Fibroblast of lung (primary cell): ENCODE measurements at regions not wholly inside any gene's neighbourhood (a gene's known extent, or its start where the extent isn't known, plus 50 kb on each side); places are given as distances from the start of the nearest gene placed in this dataset.

Experiments used
- DNase-seq, 2 donors: peaks; one replicate each; pipeline versions ENCODE4 v3.0.0 to v3.0.0-alpha.2; 2010; ENCODE audit warnings: low read depth in 2 of 2
- H2AFZ ChIP-seq: 2 replicates; pipeline ENCODE4 v1.5.1; 2012; ENCODE audit warnings: low read length, control low read depth, inconsistent platforms
- H3K27ac ChIP-seq: 2 replicates; pipeline ENCODE4 v1.5.1; 2011; ENCODE audit warnings: low read length, control low read depth; ENCODE audit not compliant: insufficient read depth
- H3K27me3 ChIP-seq: 2 replicates; pipeline ENCODE4 v1.5.1; 2011; ENCODE audit warnings: mild to moderate bottlenecking, low read length; ENCODE audit not compliant: control insufficient read depth, insufficient read depth
- H3K36me3 ChIP-seq: 2 replicates; pipeline ENCODE4 v1.5.1; 2011; ENCODE audit warnings: low read length; ENCODE audit not compliant: control insufficient read depth, insufficient read depth
- H3K4me1 ChIP-seq: 2 replicates; pipeline ENCODE4 v1.5.1; 2011; ENCODE audit warnings: low read length; ENCODE audit not compliant: control insufficient read depth, insufficient read depth; ENCODE audit errors: extremely low read depth
- H3K4me2 ChIP-seq: 2 replicates; pipeline ENCODE4 v1.5.1; 2011; ENCODE audit warnings: low read length, control low read depth; ENCODE audit not compliant: insufficient read depth; ENCODE audit errors: extremely low read depth
- H3K4me3 ChIP-seq, 4 experiments: fragments of 200-600 bp in 1 of 4; sonication (generic) in 1 of 4; replicated peaks in 1 of 4; 2 replicates each; pipeline ENCODE4 v1.5.1; 2011 to 2016; ENCODE audit warnings: low read length in 4 of 4, low read depth in 3 of 4, mild to moderate bottlenecking in 3 of 4, control low read depth in 2 of 4, inconsistent platforms in 1 of 4, mixed read lengths in 1 of 4; ENCODE audit not compliant: insufficient read depth in 1 of 4; ENCODE audit errors: control extremely low read depth in 1 of 4
- H3K79me2 ChIP-seq: 2 replicates; pipeline ENCODE4 v1.5.1; 2012; ENCODE audit warnings: mild to moderate bottlenecking, low read length, inconsistent platforms; ENCODE audit not compliant: control insufficient read depth, insufficient read depth
- H3K9ac ChIP-seq: 2 replicates; pipeline ENCODE4 v1.5.1; 2011; ENCODE audit warnings: mild to moderate bottlenecking, low read length, control low read depth; ENCODE audit not compliant: insufficient read depth
- H3K9me3 ChIP-seq: 2 replicates; pipeline ENCODE4 v1.5.1; 2012; ENCODE audit warnings: low read depth, low read length; ENCODE audit not compliant: control insufficient read depth, insufficient read depth
- H4K20me1 ChIP-seq: 2 replicates; pipeline ENCODE4 v1.5.1; 2011; ENCODE audit warnings: low read length; ENCODE audit not compliant: control insufficient read depth, insufficient read depth; ENCODE audit errors: extremely low read depth
- EZH2 ChIP-seq: IDR thresholded peaks from 2 replicates; pipeline ENCODE4 v1.5.1; 2012; ENCODE audit warnings: low read length, control low read depth, mild to moderate bottlenecking; ENCODE audit errors: missing control alignments
- TF ChIP-seq, protein P1 (sequence below), 2 donors: IDR thresholded peaks in 1 of 2; conservative IDR thresholded peaks in 1 of 2; 1 replicate in 1 of 2; 2 replicates in 1 of 2; pipeline ENCODE4 v1.5.1; 2011 to 2012; ENCODE audit warnings: low read length in 2 of 2, control low read depth in 1 of 2, inconsistent platforms in 1 of 2, low read depth in 1 of 2, mild to moderate bottlenecking in 1 of 2

DNA sequence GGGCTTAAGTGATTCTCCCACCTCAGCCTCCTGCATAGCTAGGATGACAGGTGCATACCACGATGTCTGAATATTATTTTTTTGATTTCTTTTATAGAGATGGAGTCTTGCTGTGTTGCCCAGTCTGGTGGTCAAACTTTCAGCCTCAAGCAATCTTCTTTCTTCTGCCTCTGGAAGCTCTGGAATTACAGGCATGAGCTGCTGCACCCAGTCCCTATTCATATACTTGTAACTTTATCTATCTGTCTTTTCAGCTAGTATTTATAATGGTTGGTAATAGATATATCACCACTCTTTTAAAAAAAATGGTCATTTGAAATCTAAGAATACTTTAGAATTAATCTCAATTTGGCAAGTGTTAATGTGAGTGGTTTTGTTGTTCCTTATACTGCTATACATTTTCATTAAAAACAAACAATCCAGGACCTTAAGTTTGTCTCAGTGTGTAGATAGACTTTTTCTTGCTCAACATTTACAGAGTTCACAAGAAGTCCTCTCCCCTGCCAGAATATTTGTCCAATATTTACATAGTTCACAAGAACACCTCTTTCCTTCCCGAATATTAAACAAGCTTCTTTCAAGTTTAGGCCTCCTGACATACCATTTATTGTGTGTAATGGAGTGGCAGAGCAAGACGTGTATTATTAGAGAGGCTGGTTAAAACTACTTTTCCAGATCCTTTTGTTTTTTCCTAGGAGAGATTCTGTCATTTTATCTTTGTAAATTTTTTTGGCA, 1197.4 kb upstream of the ADGRL3 start:
- no peak overlapping the region for H3K27ac ChIP-seq
- DNase-seq = no peak
- no peak overlapping the region for H3K4me2 ChIP-seq
- H3K79me2 ChIP-seq = no peaks in the 10 kb centered on the region
- no peaks in the 10 kb centered on the region for H4K20me1 ChIP-seq
- H3K27me3 ChIP-seq = no peaks in the 10 kb centered on the region
- H3K4me3 ChIP-seq = no peak overlapping the region
- H3K9ac ChIP-seq = no peak overlapping the region
- no peaks in the 10 kb centered on the region for H3K36me3 ChIP-seq
- no peak overlapping the region for H2AFZ ChIP-seq
- TF ChIP-seq EZH2 = no peak
- TF ChIP-seq, protein P1, sequence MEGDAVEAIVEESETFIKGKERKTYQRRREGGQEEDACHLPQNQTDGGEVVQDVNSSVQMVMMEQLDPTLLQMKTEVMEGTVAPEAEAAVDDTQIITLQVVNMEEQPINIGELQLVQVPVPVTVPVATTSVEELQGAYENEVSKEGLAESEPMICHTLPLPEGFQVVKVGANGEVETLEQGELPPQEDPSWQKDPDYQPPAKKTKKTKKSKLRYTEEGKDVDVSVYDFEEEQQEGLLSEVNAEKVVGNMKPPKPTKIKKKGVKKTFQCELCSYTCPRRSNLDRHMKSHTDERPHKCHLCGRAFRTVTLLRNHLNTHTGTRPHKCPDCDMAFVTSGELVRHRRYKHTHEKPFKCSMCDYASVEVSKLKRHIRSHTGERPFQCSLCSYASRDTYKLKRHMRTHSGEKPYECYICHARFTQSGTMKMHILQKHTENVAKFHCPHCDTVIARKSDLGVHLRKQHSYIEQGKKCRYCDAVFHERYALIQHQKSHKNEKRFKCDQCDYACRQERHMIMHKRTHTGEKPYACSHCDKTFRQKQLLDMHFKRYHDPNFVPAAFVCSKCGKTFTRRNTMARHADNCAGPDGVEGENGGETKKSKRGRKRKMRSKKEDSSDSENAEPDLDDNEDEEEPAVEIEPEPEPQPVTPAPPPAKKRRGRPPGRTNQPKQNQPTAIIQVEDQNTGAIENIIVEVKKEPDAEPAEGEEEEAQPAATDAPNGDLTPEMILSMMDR (conservative IDR thresholded peaks at IDR 0.05 in 1 of 2, IDR thresholded peaks at IDR 0.05 in 1 of 2; ENCODE audit: low read depth in 1 of 2, low read length in 2 of 2) = no peak
- no peaks in the 10 kb centered on the region for H3K9me3 ChIP-seq
- H3K4me1 ChIP-seq = no peaks in the 10 kb centered on the region

DNA sequence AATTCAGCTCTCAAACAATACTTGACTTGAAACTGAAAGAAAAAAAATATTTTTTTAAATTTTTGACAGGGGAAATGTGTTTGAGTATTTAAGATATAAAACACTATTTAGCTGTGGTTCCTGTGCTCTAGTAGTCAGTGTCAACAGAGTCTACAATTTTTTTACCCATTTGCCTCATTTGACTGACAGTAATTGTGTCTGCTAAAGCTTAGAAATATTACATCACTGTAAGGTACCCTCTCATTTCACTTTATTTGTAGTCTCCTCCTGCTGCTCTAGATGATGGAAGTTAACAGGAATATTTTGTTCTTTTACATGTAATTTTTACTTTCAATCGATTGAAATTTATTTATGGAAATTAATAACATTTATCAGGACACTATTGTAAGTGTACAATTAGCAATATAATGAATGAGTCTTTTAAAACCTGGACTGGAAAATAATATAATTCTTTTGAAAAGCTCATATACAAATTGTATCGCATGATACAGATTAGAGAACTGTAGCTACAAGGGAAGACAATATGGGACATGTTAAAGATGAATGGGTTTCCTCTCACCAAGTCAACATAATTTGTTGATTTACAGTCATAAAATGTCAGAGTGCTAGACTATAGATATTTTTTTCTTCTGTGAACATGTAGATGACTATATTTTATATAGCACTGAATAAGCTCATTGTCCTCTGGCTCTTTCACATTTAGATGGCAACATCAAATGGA, 1186.5 kb upstream of the ADGRL3 start:
- H3K9ac ChIP-seq = no peak overlapping the region
- no peak overlapping the region for H3K4me3 ChIP-seq
- no peak for DNase-seq
- H3K4me1 ChIP-seq = no peaks in the 10 kb centered on the region
- H3K9me3 ChIP-seq = no peaks in the 10 kb centered on the region
- no peak overlapping the region for H3K4me2 ChIP-seq
- no peaks in the 10 kb centered on the region for H4K20me1 ChIP-seq
- TF ChIP-seq, protein P1 (conservative IDR thresholded peaks at IDR 0.05 in 1 of 2, IDR thresholded peaks at IDR 0.05 in 1 of 2; ENCODE audit: low read depth in 1 of 2, low read length in 2 of 2) = no peak
- no peak for TF ChIP-seq EZH2
- no peaks in the 10 kb centered on the region for H3K27me3 ChIP-seq
- no peaks in the 10 kb centered on the region for H3K79me2 ChIP-seq
- H2AFZ ChIP-seq = no peak overlapping the region
- H3K27ac ChIP-seq = no peak overlapping the region
- H3K36me3 ChIP-seq = no peaks in the 10 kb centered on the region

DNA sequence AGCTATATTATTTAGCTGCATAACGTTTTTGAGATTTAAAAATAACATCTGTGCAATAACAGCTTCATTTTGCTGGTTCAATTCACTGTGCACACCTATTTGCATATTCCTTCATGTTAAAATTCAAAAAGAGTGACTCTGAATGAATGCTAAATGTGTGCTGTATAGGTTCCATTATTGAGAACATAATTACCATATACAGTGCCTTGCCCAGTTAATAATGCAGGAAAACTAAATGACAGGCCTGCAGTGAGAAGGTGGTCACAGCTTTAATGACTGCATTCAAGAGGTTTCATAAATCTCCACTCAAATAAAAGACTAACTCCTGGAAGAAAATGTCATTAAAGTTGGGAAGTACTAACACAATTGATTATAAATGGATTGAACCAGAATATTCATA, 1183.2 kb upstream of the ADGRL3 start:
- Histone ChIP-seq H3K4me1 (no peaks in the 10 kb centered on the region), H3K27me3 (no peaks in the 10 kb centered on the region), H3K4me2 (no peak overlapping the region), H3K9ac (no peak overlapping the region), H3K4me3 (no peak overlapping the region), H4K20me1 (no peaks in the 10 kb centered on the region), H2AFZ (no peak overlapping the region), H3K27ac (no peak overlapping the region), H3K36me3 (no peaks in the 10 kb centered on the region), H3K9me3 (no peaks in the 10 kb centered on the region), H3K79me2 (no peaks in the 10 kb centered on the region)
- TF ChIP-seq, protein P1 (conservative IDR thresholded peaks at IDR 0.05 in 1 of 2, IDR thresholded peaks at IDR 0.05 in 1 of 2; ENCODE audit: low read depth in 1 of 2, low read length in 2 of 2) = no peak
- no peak for TF ChIP-seq EZH2
- DNase-seq = no peak
